Adipocyte (in vitro differentiated cells): ENCODE measurements at regions not wholly inside any gene's neighbourhood (a gene's known extent, or its start where the extent isn't known, plus 50 kb on each side); places are given as distances from the start of the nearest gene placed in this dataset.
A peak's percentile ranks its signal among the peaks of the same experiment; 100 is the strongest.

Experiments
- DNase-seq: peaks from one replicate; pipeline ENCODE4 v3.0.0-alpha.2; 2015; ENCODE audit warnings: low read depth
- H3K27me3 ChIP-seq: replicated peaks from 2 replicates; pipeline ENCODE4 v1.7.0; 2013; ENCODE audit warnings: mild to moderate bottlenecking, low read length, moderate library complexity; ENCODE audit not compliant: control insufficient read depth, insufficient read depth
- H3K36me3 ChIP-seq: 2 replicates; pipeline ENCODE4 v1.7.0; 2013; ENCODE audit warnings: low read length, mild to moderate bottlenecking, moderate library complexity; ENCODE audit not compliant: control insufficient read depth, insufficient read depth, severe bottlenecking
- H3K4me1 ChIP-seq: 2 replicates; pipeline ENCODE4 v1.7.0; 2013; ENCODE audit warnings: mild to moderate bottlenecking, low read length, moderate library complexity; ENCODE audit not compliant: control insufficient read depth, insufficient read depth
- H3K4me3 ChIP-seq: 2 replicates; pipeline ENCODE4 v1.7.0; 2013; ENCODE audit warnings: mild to moderate bottlenecking, low read length, moderate library complexity
- H3K9ac ChIP-seq: 2 replicates; pipeline ENCODE4 v1.7.0; 2013; ENCODE audit warnings: mild to moderate bottlenecking, low read length, moderate library complexity
- H3K9me3 ChIP-seq: 2 replicates; pipeline ENCODE4 v1.7.0; 2013; ENCODE audit warnings: mild to moderate bottlenecking, low read length, moderate library complexity; ENCODE audit not compliant: control insufficient read depth

DNA sequence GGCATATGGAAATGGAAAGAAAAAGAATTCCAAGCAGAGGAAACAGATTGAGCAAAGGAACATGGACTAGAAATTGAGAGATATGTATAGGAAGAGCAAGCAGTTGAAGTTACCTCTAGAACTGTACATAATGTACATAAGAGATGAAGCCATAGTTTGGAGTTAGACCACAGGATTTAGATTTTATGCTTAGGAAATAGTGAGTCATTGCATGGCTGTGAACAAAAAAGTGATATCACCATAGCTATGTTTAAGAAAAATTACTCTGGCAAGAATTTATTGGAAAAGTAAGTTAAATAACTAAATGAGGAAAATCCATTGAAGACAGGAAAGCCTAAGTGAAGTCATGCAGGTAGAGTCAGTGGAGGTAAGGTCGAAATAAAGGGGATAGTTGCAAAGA, 99.4 kb upstream of the GALNT5 start:
- Histone ChIP-seq H3K27me3 (no peaks in the 10 kb centered on the region), H3K36me3 (no peaks in the 10 kb centered on the region), H3K4me1 (peaks cover 21% of the 10 kb centered on the region), H3K9me3 (no peaks in the 10 kb centered on the region), H3K9ac (no peak overlapping the region), H3K4me3 (no peak overlapping the region)
- DNase-seq, result peak; percentile 74

DNA sequence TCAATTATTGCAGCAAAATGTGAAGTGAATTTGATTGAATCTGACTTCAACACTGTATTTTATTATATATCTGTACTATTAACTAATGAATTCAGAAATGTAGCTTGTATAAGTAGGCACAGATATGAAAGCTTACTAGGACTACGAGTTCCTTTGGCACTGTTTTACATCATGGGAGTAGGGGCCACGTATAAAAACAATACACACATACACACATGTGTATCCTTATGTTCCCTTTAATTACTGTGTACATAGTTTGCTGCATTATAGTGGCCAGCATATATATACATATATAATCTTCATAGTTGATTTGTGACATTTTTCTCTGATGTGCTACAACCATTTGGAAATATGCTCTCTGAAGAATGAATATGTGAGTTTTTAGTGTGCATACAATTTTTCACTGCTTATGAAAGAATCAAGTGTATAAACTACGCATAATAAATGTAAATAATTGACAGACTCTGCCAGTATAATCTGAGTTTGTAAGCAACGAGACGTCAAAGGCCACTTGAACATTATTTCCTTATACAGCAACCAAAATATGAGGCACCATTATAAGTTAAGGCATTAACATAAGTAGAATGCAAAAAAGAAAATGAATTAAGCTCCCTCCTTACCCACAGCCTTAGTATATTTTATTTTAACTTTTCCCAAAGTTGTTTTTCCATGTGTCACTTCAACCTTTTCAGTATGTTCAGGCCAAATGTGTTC, 98.1 kb upstream of the GALNT5 start:
- Histone ChIP-seq H3K27me3 (no peaks in the 10 kb centered on the region), H3K9ac (no peak overlapping the region), H3K4me3 (no peak overlapping the region), H3K36me3 (no peaks in the 10 kb centered on the region), H3K4me1 (peaks cover 10% of the 10 kb centered on the region), H3K9me3 (no peaks in the 10 kb centered on the region)
- DNase-seq, result no peak

DNA sequence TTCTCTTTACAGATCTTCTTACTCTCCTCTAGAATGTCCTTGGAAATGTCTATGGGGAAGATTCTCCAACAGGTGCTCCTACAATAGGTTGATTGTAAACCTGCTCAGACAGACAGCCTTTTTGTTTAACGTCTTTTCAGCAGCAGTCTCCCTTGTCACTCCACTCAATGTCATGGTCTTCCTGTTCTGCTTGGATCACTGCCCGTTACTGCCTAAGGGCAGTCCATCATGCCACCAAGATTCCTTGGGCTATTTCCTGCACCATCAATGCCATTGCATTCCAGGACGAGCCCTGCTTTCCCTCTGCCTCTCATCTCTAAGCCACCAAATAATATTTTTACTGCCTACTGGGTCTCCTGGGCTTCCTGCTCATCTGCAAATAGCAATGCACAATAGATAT, 97.4 kb upstream of the GALNT5 start:
- Histone ChIP-seq H3K9ac (no peak overlapping the region), H3K4me1 (peaks cover 7% of the 10 kb centered on the region), H3K9me3 (no peaks in the 10 kb centered on the region), H3K4me3 (no peak overlapping the region), H3K27me3 (no peaks in the 10 kb centered on the region), H3K36me3 (no peaks in the 10 kb centered on the region)
- no peak for DNase-seq

DNA sequence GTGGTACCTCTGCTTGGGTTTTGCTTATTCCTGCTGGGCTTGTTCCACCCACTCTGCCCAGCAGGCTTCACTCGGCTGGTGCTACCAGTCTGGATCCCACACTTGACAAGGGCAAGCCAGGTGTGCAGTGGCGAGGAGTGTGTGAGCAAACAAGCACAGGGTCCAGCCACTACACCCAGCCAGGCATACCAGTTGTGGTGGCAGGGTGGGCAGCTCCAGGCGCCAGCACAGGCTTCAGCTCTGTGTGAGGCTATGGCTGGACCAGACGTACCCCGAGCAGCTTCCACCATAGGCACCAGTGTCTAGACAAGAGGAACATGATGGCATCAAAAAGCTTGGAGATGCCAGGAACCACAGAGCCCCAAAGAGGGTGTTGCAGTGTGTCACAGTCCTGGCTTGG, 93.1 kb upstream of the GALNT5 start:
- Histone ChIP-seq H3K4me3 (no peak overlapping the region), H3K36me3 (no peaks in the 10 kb centered on the region)
- DNase-seq, result no peak

DNA sequence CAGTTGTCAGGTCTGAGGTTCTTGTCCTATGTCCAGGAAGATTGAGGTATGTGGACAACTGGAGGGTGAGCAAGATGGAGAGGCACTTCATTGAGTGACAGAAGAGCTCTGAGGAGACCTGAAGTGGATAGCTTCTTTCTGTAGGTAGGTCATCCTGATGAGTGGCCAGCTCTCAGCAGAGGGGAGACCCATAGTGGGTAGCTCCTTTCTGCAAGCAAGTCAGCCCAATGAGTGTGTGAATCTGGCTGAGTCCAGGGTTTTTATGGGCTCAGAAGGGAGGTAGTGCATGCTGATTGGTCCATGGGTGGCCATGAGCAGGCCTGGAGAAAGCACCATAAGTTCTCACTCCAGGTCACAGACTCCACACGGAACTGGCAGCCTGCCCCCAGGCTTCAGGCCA, 92.6 kb upstream of the GALNT5 start:
- Histone ChIP-seq H3K4me3 (no peak overlapping the region), H3K9me3 (no peaks in the 10 kb centered on the region), H3K4me1 (peaks cover 2% of the 10 kb centered on the region), H3K27me3 (no peaks in the 10 kb centered on the region), H3K9ac (no peak overlapping the region), H3K36me3 (no peaks in the 10 kb centered on the region)
- no peak for DNase-seq

More for the DNA sequence above, 93.1 kb upstream of the GALNT5 start:
- Histone ChIP-seq H3K4me1 (no peaks in the 10 kb centered on the region), H3K9ac (no peak overlapping the region), H3K27me3 (no peaks in the 10 kb centered on the region), H3K9me3 (no peaks in the 10 kb centered on the region)

DNA sequence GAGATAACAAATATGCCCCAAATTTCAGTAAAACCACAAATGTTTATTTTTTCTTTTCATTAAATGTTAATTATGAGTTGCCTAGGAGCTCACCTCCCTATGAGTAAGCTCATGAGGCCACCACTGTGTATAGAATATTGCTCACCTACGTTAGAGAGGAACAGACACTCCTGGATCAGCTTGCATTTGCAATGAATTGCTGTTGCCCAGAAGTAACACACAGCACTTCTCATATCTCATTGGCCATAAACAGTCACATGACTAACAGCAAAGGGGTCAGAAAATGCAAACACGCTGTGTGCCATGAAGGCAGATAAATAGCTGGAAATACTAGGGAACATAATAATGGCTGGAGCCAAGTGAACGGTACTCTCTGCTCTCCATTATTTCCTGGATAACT, 89.0 kb upstream of the GALNT5 start:
- no peaks in the 10 kb centered on the region for H3K36me3 ChIP-seq
- peaks cover 22% of the 10 kb centered on the region for H3K4me1 ChIP-seq
- no peaks in the 10 kb centered on the region for H3K27me3 ChIP-seq
- H3K4me3 ChIP-seq, result no peak overlapping the region
- H3K9me3 ChIP-seq, result no peaks in the 10 kb centered on the region
- DNase-seq, result no peak
- no peak overlapping the region for H3K9ac ChIP-seq

DNA sequence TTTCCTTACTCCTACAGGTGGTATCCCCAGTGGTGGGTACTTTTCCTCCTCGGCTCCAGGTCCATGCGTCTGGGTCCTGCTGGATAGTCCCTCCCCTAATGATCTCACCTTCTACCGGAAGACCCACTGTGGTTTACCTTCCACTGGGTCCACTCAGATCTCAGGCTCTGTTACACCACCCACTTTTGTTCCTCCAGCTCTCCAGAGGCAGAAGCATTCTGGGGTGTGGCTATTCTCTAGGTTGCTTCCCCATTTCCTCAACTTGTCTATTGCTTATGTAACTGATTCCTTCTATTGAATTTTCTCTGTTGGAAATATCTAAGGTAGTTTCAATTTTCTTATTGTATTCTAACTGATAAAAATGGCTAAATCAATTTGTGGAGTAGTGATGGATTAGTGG, 87.6 kb upstream of the GALNT5 start:
- Histone ChIP-seq H3K9ac (no peak overlapping the region), H3K4me3 (no peak overlapping the region), H3K36me3 (no peaks in the 10 kb centered on the region), H3K27me3 (no peaks in the 10 kb centered on the region), H3K9me3 (no peaks in the 10 kb centered on the region), H3K4me1 (peaks cover 33% of the 10 kb centered on the region)
- no peak for DNase-seq

DNA sequence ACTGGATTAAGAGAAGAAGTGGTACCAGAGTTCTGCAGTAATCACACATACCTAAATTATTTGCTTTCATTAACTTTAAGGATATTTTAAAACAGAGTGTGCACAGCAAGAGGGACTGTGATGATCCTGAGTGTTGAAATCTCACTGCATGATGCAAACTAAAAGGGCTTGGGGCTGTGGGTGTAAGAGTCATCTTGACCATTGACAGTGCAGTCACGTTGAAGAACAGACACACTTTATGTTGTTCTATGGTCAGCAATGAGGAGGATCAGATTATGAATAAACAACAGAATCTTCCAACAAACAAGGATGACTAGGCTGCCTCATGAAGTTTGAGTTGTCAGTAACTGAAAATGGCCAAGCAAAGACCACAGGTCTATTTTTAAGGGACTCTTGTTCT, 87.2 kb upstream of the GALNT5 start:
- H3K9me3 ChIP-seq, result no peaks in the 10 kb centered on the region
- H3K9ac ChIP-seq, result no peak overlapping the region
- H3K36me3 ChIP-seq, result no peaks in the 10 kb centered on the region
- no peak overlapping the region for H3K4me3 ChIP-seq
- DNase-seq, result peak; percentile 36
- peaks cover 33% of the 10 kb centered on the region for H3K4me1 ChIP-seq
- no peaks in the 10 kb centered on the region for H3K27me3 ChIP-seq

DNA sequence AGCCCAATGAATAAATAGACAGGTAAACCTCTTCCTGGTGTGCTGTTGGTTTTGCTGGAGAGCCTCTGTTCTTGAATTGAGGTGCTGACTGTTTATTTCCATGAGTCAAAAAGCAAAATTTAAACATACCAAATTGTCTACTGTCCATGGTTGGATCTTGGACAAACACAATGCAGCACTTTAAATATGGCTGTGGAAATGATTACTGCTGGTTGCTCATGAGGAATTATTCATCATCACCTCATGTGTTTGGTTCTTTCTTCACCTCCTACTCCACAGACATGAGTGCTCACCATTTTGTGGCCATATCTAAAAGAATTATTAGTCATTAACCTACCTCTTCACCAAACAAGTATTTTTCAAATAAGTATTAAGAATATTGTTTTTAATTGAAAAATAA, 85.3 kb upstream of the GALNT5 start:
- no peaks in the 10 kb centered on the region for H3K27me3 ChIP-seq
- H3K4me3 ChIP-seq, result no peak overlapping the region
- H3K9ac ChIP-seq, result no peak overlapping the region
- H3K36me3 ChIP-seq, result no peaks in the 10 kb centered on the region
- peaks cover 3% of the 10 kb centered on the region for H3K9me3 ChIP-seq
- DNase-seq, result no peak
- peaks cover 33% of the 10 kb centered on the region for H3K4me1 ChIP-seq

DNA sequence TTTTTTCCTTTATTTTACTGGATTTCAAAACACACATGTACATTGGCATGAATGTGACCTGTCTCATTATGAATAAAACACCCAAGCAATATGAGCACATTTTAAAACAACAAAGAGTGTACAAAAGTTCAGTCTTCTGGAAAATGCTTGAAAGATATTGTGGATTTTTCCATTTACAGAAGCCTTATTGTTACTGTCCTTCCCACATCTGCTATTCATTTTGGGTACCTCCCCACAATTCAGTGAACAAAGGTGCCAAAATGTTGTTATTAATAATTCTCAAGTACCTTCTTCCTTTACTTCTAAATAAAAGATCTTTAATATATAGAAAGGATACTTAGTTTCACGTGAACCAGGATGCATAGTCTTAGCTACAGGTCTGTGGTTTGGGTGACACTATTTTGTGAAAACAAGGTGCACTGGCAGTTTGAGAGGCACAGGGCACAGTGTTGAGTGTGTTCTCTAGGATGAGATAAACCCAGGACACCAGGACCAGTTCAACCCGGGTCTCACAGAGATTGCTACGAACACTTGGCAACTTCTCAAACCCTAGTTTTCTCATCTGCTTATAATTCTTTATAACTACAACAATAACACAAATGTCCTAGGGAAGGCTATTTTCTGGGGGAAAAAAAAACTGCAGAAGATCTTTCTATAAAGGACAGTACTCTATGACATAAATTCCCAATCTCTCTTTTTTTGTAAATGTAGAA, 84.5 kb upstream of the GALNT5 start:
- no peaks in the 10 kb centered on the region for H3K27me3 ChIP-seq
- H3K9ac ChIP-seq, result peak overlapping the region; percentile 78
- H3K4me3 ChIP-seq, result peak overlapping the region; percentile 37
- peak; percentile 65 for DNase-seq
- H3K9me3 ChIP-seq, result peaks cover 3% of the 10 kb centered on the region
- H3K36me3 ChIP-seq, result no peaks in the 10 kb centered on the region
- H3K4me1 ChIP-seq, result peaks cover 33% of the 10 kb centered on the region

DNA sequence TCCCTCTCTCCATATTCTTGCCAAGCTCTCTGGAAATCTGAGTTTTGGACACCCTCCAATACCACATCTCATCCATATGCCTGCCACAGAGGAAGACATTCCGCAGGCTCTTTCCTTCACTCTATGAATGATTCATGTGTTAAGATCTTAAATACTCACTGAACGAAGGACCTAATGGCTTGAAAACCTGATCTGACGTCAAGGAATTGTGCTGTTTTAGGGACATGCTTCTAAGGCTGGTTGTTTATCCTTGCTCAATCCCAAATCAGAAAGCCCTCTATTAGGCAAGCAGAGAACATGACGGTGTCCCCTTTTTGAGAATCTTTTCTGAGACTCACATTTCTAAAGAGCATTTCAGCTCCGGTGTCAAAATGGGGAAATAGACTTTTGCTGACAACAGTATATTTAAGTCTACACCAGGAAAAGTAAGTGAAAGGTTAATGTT, 83.7 kb upstream of the GALNT5 start:
- Histone ChIP-seq H3K9ac (peak overlapping the region; percentile 78), H3K9me3 (peaks cover 3% of the 10 kb centered on the region), H3K27me3 (no peaks in the 10 kb centered on the region), H3K36me3 (no peaks in the 10 kb centered on the region), H3K4me1 (peaks cover 33% of the 10 kb centered on the region), H3K4me3 (peak overlapping the region; percentile 37)
- DNase-seq, result peak; percentile 98
